Ovary (tissue), 7 donors: ENCODE measurements at regions not wholly inside any gene's neighbourhood (a gene's known extent, or its start where the extent isn't known, plus 50 kb on each side); places are given as distances from the start of the nearest gene placed in this dataset.

Experiments
- DNase-seq, 5 donors: peaks; one replicate each; pipeline ENCODE4 v3.0.0-alpha.2; 2019 to 2020
- H3K27ac ChIP-seq, 2 donors: fragments of 200-600 bp; one replicate each; pipeline versions ENCODE4 v1.5.1 to v1.8.0; 2019 to 2022
- H3K27me3 ChIP-seq: fragments of 200-600 bp; one replicate; pipeline ENCODE4 v1.8.0; 2022
- H3K36me3 ChIP-seq: fragments of 200-600 bp; sonication (generic); one replicate; pipeline ENCODE4 v1.5.1; 2019
- H3K4me1 ChIP-seq: one replicate; pipeline ENCODE4 v1.8.1; 2013; ENCODE audit warnings: mild to moderate bottlenecking, moderate library complexity; ENCODE audit not compliant: insufficient read depth
- H3K4me3 ChIP-seq: fragments of 200-600 bp; sonication (generic); one replicate; pipeline ENCODE4 v1.5.1; 2017
- H3K9me3 ChIP-seq, 2 donors: fragments of 200-600 bp in 1 of 2; sonication (generic) in 1 of 2; one replicate each; pipeline versions ENCODE4 v1.5.1 to v1.8.1; 2013 to 2019; ENCODE audit warnings: mild to moderate bottlenecking in 1 of 2, moderate library complexity in 1 of 2
- EP300 ChIP-seq: sonication (generic); formaldehyde crosslinking; IDR thresholded peaks from one replicate; pipeline ENCODE4 v1.6.1; 2017; ENCODE audit warnings: antibody characterized with exemption
- POLR2A ChIP-seq: fragments of 450-650 bp; IDR thresholded peaks from one replicate; pipeline ENCODE4 v1.6.1; 2017; ENCODE audit warnings: antibody characterized with exemption, mild to moderate bottlenecking, moderate library complexity
- WGBS, 3 donors: extraction: QIAGEN DNeasy Blood & Tissue Kit in 1 of 3; methylation state at CpG; one replicate each; pipeline versions ENCODE4 v1.1.5 to v1.1.7; 2013 to 2017; 5-methylcytosine and 5-hydroxymethylcytosine counted together
- intact Hi-C, 4 donors: fragments of 100-400 bp; cut with DNase I; formaldehyde crosslinking; loops; one replicate each; pipeline versions ENCODE4 v1.11.0 to v1.15.1; 2022 to 2023
- TF ChIP-seq, protein P1 (sequence below), 3 donors: fragments of 450-650 bp in 2 of 3; fragments of 200-600 bp in 1 of 3; IDR thresholded peaks; one replicate each; pipeline versions ENCODE4 v1.5.1 to v1.8.0; 2016 to 2022; ENCODE audit warnings: antibody characterized with exemption in 3 of 3, mild to moderate bottlenecking in 1 of 3
- donor health status: DM: no; HTN: no; CAD: no; lungs with moderate emphysema.
- donor health status: DM: no; HTN: no; CAD: no.
- donor health status: Bipolar disorder and iron deficiency.
- donor health status: DM: no; HTN: no; CAD: no.
- donor health status: DM: yes; HTN: yes; CAD: no.

DNA sequence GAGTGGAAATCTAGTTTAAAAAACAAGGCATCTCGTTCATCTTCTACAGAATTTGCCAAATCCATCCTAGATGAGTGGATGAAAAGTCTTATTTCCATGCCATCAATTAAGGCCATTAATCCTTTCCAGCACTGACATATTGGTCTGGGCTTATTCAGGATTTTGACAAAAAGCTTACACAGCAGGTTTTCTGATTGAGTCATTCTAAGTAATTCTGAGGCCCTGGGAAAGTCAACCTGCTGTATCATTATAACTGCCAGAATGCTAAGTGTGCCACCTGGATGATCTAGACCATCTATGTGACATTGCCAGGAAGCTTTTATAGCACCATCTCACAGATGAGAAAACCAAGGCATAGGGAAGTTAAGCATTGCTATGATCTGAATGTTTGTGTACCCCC lies 132.1 kb upstream of the MAP3K1 start:
- Histone ChIP-seq H3K4me1 (peaks cover 11% of the 10 kb centered on the region), H3K4me3 (no peak overlapping the region), H3K36me3 (no peaks in the 10 kb centered on the region), H3K9me3 (no peaks in the 10 kb centered on the region), H3K27ac (no peak overlapping the region), H3K27me3 (no peaks in the 10 kb centered on the region)
- intact Hi-C loops = no loop called here
- no peak for DNase-seq
- 92 to 100% (median 96%) methylated on average over 1 of the region's 1 CpG for WGBS, 3 donors
- TF ChIP-seq, protein P1, sequence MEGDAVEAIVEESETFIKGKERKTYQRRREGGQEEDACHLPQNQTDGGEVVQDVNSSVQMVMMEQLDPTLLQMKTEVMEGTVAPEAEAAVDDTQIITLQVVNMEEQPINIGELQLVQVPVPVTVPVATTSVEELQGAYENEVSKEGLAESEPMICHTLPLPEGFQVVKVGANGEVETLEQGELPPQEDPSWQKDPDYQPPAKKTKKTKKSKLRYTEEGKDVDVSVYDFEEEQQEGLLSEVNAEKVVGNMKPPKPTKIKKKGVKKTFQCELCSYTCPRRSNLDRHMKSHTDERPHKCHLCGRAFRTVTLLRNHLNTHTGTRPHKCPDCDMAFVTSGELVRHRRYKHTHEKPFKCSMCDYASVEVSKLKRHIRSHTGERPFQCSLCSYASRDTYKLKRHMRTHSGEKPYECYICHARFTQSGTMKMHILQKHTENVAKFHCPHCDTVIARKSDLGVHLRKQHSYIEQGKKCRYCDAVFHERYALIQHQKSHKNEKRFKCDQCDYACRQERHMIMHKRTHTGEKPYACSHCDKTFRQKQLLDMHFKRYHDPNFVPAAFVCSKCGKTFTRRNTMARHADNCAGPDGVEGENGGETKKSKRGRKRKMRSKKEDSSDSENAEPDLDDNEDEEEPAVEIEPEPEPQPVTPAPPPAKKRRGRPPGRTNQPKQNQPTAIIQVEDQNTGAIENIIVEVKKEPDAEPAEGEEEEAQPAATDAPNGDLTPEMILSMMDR (IDR thresholded peaks at IDR 0.05) = no peak
- TF ChIP-seq EP300 = no peak
- no peak for TF ChIP-seq POLR2A

DNA sequence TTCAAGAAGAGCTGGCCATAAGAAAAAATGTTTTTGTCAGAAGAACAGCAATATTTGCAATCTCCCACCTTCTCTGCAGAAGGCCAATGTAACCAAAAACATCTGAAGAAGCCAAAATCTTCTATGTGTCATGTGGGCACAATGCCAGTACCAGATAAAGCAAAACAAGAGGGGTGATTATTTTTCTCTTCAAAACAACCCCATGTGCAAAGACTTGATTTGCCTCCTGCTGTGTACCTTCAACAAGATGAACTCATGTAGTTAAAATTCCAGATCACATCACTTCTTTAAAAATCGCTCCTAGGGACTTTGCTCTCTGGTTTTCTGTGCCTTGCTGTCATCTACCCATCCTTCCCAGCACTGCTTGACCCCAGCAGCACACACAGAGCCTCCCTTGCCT lies 134.0 kb upstream of the MAP3K1 start:
- Histone ChIP-seq H3K27ac (no peak overlapping the region), H3K4me3 (no peak overlapping the region), H3K4me1 (peaks cover 14% of the 10 kb centered on the region), H3K36me3 (no peaks in the 10 kb centered on the region), H3K9me3 (no peaks in the 10 kb centered on the region), H3K27me3 (no peaks in the 10 kb centered on the region)
- 19 to 47% (median 43%) methylated on average over 1 of the region's 1 CpG for WGBS, 3 donors
- TF ChIP-seq, protein P1 (IDR thresholded peaks at IDR 0.05) = no peak
- TF ChIP-seq EP300 (no peak), POLR2A (no peak)
- intact Hi-C loops = no loop called here
- no peak for DNase-seq

DNA sequence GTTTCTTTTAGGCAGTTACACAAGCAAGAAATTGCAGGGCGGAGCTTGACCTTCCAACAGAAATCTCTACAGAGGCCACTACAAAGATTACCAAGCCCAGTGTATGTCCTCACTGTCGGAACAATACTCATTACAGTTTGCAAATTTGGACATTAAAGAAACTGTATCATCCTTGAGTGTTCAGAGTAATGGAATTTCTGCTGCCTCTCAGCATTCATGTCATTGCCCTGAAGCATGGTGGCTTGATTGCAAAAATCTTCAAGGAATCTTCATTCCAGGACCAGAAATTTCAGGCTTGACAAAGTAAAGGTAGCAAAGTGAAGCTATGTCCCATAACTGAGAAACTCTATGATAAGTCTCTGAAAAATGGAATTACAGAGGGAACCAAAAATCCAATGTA lies 134.6 kb upstream of the MAP3K1 start:
- Histone ChIP-seq H3K4me3 (no peak overlapping the region), H3K4me1 (peaks cover 9% of the 10 kb centered on the region), H3K9me3 (no peaks in the 10 kb centered on the region), H3K27ac (no peak overlapping the region), H3K27me3 (no peaks in the 10 kb centered on the region), H3K36me3 (no peaks in the 10 kb centered on the region)
- no peak for TF ChIP-seq EP300
- WGBS, 3 donors = 94 to 96% (median 95%) methylated on average over 2 of the region's 2 CpGs
- no peak for DNase-seq
- intact Hi-C loops = no loop called here

DNA sequence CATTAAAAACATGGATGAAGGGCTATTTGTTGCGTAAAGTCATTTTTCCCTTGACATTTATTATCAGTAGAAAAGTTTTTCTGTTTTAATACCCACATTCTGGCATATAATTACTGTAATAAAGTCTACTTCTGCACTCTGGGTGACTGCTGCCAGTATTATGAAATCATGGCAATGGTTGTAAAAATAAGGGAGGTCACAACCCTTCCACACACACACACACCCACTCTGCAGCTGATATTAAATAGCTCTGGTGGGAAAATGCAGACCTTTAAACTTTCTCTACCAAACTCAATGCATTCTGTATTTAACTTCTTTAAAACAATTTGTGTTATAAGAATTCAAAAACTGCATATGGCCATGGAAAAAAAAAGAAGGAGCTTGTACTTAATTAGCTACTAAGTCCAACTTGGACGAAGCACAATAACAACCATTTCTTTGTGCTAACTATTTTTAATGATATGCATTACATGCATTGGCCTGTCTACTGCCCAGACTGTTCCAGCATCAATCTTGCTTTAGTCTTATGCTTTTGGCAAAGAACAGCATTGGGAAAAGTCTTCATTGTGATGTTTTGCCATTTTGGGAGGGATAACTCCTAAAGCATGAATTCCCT lies 137.6 kb upstream of the MAP3K1 start:
- intact Hi-C loops = no loop called here
- Histone ChIP-seq H3K4me1 (peaks cover 8% of the 10 kb centered on the region), H3K4me3 (no peak overlapping the region), H3K27ac (no peak overlapping the region), H3K27me3 (no peaks in the 10 kb centered on the region), H3K36me3 (no peaks in the 10 kb centered on the region), H3K9me3 (no peaks in the 10 kb centered on the region)
- DNase-seq = no peak
- no peak for TF ChIP-seq EP300
- TF ChIP-seq POLR2A = no peak
- TF ChIP-seq, protein P1 (IDR thresholded peaks at IDR 0.05) = no peak
- 40 to 62% (median 51%) methylated on average over 2 of the region's 2 CpGs for WGBS, 3 donors

DNA sequence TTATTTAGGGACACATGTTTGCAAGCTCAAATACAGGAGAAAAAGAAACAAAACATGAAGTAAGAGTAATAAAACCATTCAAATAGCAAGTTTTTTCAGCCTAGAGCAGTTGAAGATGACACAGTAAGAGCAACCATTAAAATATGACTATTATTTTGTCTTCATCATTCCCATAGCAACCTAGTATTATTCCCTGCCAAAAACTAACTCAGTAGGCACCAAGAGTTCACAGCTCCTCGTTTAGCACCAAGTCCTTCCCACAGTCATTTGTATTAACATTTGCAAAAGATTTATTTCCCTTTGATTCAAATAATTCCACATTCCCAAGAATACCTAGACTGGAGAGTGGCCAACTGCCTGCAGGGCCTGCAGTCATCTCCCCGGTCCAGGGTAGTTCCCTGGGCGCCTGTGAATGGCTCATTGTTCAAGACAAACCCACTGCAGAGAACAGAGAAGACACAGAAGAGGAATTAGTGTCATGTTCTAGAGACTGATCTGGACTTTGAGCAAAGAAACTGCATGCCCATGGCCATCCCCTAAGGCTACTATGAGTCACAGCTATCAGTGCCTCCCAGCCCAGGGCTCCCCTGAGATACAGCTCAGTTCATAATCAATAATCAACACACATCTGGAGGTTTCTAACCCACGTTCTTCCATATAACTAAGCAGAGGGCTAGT lies 139.1 kb upstream of the MAP3K1 start:
- H3K27me3 ChIP-seq = no peaks in the 10 kb centered on the region
- H3K27ac ChIP-seq = no peak overlapping the region
- WGBS, 3 donors = 76 to 83% (median 77%) methylated on average over 4 of the region's 4 CpGs
- no peak overlapping the region for H3K4me3 ChIP-seq
- TF ChIP-seq, protein P1 (IDR thresholded peaks at IDR 0.05) = no peak
- TF ChIP-seq POLR2A (no peak), EP300 (no peak)
- intact Hi-C loops = no loop called here
- no peak for DNase-seq
- H3K9me3 ChIP-seq = no peaks in the 10 kb centered on the region
- peaks cover 5% of the 10 kb centered on the region for H3K4me1 ChIP-seq
- H3K36me3 ChIP-seq = no peaks in the 10 kb centered on the region
